Ishikawa (cell line): ENCODE measurements at regions not wholly inside any gene's neighbourhood (a gene's known extent, or its start where the extent isn't known, plus 50 kb on each side); places are given as distances from the start of the nearest gene placed in this dataset.

Experiments
- EGR1 ChIP-seq: IDR thresholded peaks from 2 replicates; pipeline ENCODE4 v1.6.1; 2012
- NFIC ChIP-seq: IDR thresholded peaks from 2 replicates; pipeline ENCODE4 v1.6.1; 2012
- RAD21 ChIP-seq: IDR thresholded peaks from 2 replicates; pipeline ENCODE4 v1.6.1; 2012; ENCODE audit warnings: low read depth
- TAF1 ChIP-seq: IDR thresholded peaks from 2 replicates; pipeline ENCODE4 v1.6.1; 2012; ENCODE audit warnings: low read depth, mild to moderate bottlenecking
- TCF12 ChIP-seq: IDR thresholded peaks from 2 replicates; pipeline ENCODE4 v1.6.1; 2012; ENCODE audit warnings: low read depth
- ZBTB7A ChIP-seq: IDR thresholded peaks from 2 replicates; pipeline ENCODE4 v1.6.1; 2012; ENCODE audit warnings: low read depth
- TF ChIP-seq, protein P1 (sequence below): IDR thresholded peaks from 2 replicates; pipeline ENCODE4 v1.6.1; 2012; ENCODE audit warnings: low read depth, mild to moderate bottlenecking
- TF ChIP-seq, protein P2 (sequence below): IDR thresholded peaks from 2 replicates; pipeline ENCODE4 v1.6.1; 2012

DNA sequence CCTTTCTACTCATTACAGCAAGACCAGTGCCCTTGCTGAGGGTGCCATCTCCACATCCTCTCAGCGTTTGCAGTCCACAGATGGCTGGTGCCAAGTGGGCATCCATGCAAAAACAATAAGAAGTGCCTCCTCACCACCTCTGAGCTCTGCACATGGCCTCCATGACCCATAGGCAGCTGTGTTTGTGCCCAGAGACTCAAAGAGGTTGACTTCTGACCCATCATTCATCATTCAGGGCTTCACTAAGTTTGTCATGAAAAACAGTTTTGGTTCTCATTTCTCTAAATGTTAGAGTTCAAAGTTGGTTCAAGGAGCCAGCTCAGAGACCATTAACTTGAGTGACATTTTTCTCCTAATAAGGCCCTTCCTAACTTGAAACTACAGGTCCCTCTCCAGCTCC lies 512.6 kb upstream of the MAP3K7 start:
- no peak for TF ChIP-seq RAD21
- no peak for TF ChIP-seq TAF1
- TF ChIP-seq EGR1, result no peak
- no peak for TF ChIP-seq NFIC
- TF ChIP-seq, protein P1, sequence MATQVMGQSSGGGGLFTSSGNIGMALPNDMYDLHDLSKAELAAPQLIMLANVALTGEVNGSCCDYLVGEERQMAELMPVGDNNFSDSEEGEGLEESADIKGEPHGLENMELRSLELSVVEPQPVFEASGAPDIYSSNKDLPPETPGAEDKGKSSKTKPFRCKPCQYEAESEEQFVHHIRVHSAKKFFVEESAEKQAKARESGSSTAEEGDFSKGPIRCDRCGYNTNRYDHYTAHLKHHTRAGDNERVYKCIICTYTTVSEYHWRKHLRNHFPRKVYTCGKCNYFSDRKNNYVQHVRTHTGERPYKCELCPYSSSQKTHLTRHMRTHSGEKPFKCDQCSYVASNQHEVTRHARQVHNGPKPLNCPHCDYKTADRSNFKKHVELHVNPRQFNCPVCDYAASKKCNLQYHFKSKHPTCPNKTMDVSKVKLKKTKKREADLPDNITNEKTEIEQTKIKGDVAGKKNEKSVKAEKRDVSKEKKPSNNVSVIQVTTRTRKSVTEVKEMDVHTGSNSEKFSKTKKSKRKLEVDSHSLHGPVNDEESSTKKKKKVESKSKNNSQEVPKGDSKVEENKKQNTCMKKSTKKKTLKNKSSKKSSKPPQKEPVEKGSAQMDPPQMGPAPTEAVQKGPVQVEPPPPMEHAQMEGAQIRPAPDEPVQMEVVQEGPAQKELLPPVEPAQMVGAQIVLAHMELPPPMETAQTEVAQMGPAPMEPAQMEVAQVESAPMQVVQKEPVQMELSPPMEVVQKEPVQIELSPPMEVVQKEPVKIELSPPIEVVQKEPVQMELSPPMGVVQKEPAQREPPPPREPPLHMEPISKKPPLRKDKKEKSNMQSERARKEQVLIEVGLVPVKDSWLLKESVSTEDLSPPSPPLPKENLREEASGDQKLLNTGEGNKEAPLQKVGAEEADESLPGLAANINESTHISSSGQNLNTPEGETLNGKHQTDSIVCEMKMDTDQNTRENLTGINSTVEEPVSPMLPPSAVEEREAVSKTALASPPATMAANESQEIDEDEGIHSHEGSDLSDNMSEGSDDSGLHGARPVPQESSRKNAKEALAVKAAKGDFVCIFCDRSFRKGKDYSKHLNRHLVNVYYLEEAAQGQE, result no peak
- no peak for TF ChIP-seq ZBTB7A
- no peak for TF ChIP-seq TCF12
- TF ChIP-seq, protein P2, sequence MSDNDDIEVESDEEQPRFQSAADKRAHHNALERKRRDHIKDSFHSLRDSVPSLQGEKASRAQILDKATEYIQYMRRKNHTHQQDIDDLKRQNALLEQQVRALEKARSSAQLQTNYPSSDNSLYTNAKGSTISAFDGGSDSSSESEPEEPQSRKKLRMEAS, result no peak
